NCI-H2196 treated with DMSO at 0.1 percent for 48 hours (cell line): ENCODE measurements at regions not wholly inside any gene's neighbourhood (a gene's known extent, or its start where the extent isn't known, plus 50 kb on each side); places are given as distances from the start of the nearest gene placed in this dataset.
A peak's percentile ranks its signal among the peaks of the same experiment; 100 is the strongest.
"Not testable (repeated sequence)": the region's sequence is repeated elsewhere in the genome, so short reads cannot be mapped to it uniquely, and the experiment has no call there.

Experiments
- DNase-seq: peaks from one replicate; lab custom pipeline; 2025; ENCODE audit not compliant: unreplicated experiment; lab: John Stamatoyannopoulos, UW

DNA sequence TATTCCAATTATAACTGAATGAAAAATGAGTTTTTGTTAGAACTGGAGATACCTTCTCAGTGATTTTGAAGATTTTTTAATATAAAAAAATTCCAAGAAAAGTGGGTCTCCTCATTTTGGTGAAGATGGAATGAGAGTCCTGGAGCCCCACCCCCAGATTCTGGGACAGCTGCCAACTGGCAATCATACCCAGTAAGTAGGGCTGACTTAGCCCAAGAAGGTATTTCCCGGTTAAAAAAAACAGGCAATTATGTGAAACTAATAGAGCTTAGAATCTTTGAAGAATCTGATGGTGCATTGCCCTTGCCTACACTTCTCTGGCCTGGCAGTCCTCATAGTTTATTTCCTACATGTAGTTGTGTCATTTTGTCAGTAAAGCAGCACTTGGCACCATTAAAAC lies 52.8 kb upstream of the VWDE start:
- no peak for DNase-seq

DNA sequence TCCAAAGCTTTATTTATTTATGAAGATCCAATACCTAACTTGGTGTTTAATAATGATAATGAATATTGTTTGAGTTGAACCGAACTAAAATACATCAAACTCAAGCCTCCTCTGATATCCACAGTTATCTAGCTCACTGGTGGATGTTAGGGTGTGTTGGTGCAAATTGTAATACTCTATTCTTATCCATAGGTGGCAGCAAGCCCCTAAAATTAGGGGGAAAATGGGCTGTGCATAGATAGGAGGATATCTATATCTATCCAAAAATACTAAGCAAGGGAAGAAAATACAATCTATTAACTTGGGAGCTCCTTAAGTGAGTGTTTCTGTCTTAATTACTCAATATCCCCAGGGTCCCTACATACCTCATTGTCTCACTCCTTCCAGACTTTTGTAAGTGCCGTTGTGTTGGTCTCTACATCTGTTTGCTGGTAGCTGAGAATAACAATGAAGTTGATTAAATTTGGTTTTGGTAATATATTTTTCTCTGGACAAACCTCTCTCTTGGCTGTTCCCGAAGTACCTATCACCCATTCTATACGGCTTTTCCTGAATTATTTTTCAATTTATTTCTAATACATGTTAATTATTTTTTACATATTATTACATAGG lies 55.0 kb upstream of the VWDE start:
- DNase-seq, result peak; percentile 3

DNA sequence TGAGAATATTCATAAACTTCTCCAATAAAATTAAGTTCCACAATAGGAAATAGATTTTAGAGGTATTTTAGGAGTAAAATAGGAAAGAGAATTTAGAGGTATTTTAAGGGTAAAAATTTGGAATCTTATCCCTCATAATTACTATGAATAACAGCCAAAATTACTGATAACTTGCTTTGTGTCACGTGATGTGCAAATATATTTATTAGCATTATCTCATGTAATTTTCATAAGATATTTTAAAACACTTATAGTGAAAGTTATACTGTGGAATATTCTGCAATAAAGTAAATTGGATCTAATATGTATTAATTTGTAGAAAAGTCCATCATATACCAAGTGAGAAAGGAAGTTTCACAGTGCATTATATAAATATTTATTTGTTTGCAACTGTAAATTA lies 64.2 kb upstream of the VWDE start:
- no peak for DNase-seq

DNA sequence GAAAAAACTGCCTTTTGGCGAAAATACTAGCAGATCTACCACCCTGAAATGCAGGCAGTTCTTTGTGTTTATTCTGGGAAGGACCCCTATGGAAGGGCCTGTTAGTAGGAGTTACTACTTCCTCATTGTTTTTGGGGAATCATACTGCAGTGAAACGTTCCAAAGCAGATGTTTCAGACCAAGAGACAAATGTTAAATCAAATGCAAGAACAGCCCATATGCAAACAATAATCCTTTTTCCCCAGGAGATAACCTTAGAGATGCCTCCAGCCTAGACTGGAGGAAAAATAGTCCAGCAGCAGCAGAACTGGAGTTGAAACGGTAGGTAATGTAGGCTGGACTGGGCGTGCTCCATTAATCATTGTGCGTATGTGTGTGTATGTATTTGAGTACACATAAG lies 65.9 kb upstream of the VWDE start:
- DNase-seq, result no peak

DNA sequence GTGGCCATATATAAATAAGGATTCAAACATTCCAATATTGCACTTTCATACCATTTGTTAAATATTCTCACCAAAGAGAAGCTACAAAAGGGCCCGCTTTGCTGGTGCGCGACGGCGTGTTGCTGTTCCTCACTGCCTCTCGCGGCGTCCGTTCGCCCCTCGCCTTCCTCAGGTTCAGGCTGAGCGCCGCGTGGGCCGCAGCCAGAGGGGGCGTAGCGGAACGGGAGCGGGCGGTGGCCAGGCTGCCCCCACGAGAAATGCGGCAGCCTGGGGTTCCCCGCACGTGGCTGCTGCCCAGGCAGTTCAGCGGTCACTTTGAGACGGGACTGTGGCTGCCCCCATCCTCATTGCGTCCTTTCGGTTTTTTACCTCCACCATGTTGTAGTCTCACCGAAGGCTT lies 67.3 kb upstream of the VWDE start:
- no peak for DNase-seq

DNA sequence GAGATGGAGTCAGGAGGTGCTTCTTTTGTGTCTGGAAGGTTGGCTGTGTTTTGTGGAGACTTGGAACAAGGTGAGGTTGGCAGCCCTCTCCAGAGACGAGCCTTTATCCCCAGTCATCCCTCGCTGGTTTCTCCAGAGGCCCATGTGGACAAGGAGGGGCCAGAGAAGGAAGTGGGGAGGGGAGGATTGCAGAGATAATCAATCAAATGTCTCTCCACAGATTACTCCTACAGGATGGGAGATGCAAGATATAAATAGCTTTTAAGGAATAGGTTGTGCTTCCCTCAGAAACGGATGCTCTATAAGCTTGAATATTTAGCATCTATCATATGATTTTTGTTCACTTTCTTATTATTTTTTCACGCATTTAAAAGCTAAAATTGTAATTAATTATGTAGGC lies 70.4 kb upstream of the VWDE start:
- DNase-seq, result no peak

DNA sequence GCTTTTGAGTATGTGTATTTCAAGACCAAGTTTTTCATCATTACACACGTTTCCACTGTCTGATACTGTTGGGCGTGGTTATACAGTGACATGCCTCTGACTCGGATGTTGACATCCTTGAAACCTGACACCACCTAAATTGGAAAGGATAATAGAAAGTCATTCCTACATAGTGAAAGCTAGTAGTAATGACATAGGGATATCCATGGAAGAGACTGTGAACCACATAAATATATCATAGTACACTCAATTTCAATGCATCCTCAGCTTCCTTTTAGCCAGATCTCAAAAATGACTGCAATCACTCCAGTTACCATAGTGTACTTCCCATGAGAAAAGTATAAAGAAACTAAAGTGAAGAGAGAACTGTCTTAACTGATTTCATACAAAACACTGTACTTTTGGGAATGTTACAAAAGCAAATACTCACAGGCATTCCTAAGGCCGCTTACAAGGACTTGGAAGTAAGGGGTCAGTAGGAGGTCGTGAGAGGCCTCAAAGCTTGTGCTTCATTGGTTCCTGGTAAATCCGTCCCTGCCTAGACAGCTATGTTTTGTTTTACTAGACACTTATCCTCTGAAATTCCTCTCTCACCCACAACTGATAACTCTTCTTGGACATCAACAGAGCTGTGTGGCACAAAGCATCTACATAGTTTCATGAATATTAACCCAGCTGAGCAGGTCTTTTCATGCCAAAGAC lies 71.8 kb upstream of the VWDE start:
- DNase-seq, result no peak

DNA sequence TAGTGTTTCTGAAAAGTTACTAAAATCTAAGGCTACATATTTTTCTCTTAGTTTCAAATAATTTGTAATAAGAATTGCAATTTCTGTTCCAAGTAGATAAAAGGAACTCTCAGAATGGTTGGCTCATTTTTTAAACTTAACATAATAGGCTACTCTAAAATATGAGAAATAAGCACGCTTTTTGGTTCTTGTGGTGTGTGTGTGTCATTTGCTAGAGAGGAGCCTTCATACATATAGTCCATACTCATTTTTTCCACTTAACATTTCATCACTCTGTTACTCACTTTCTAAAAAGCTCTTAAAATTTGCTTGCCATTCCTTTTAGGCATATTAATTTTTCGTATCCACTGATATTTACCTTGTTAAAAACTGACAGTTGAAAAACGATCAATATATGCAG lies 74.0 kb upstream of the VWDE start:
- no peak for DNase-seq

DNA sequence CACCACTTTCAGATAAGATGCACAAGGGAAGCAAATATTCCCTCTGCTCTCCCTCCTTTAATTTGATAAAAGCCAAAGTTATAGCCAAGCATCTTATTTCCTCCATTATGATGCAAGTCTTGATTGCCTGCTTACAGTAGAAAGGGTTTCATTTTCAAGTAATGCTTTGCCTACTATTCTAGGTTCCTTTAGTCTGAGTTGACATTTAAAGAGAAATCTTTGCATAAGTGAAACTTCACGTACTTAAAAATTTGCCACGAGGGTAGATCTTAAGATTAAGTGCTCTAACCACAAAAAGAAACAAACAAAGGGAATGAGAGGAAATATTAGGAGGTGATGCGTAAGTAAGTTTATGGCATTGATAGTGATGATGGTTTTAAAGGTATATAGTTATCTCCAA lies 78.1 kb upstream of the VWDE start:
- DNase-seq, result no peak

DNA sequence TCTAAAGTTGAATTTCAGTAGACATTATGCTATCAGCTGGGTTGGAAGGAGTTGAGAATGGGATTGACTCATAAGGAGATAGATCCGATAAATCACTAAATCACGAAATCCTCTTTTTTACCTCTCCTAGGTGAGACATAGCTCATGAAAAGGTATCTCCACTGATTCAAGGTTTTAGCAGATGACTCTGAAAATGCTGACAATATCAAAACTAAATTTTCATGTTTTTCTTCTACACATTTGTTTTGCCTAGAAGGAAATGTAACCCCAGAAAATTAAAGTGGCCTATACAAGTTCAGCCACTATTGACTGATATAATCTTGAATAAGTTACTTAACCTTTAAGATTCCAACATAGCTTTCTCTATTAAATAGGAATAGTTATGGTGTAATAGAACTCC lies 82.2 kb upstream of the VWDE start:
- DNase-seq, result no peak

DNA sequence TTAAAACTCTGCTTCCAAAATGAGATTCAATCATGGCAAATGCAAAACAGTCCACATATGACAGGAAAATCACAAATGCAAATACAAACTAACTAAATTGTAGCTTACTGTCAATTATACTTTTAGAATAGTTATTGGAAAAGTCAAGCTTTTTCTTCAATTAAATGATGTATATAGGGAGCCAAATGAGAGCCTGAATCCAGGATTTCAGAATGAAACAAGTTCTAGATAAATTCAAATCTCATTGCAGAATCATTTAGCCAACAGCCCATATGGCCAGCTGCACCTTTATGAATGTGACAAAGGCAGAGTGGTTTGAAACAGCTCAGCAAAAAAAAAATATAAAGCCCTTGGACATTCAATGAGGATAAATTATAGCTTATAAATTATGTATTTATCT lies 82.2 kb upstream of the SCIN start:
- no peak for DNase-seq

DNA sequence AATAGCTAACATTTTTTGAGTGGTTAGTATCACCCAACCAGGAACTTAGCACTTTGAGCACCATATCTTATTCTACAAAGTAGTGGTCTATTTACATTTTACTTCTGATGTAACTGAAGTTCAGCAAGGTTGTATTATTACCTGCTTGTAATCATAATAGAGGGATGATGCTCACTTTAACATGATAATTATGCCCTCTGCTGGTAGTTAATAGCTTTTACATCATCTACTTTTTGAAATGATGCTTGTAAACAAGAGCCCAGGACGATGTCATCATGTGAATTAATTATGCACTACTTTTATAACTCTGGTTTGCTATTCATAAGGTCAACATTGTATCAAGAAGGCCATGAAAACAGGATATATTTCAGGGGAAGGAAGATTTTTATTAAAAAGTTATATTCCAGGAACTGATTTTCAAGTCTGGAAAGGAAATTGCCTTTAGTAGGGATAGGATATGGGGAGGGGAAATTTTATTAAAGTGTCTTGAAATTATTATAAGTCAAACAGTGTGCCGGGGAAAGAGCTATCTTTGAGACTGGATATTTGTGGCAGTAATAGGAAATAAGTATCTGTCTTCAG lies 80.3 kb upstream of the SCIN start:
- peak; percentile 34 for DNase-seq

DNA sequence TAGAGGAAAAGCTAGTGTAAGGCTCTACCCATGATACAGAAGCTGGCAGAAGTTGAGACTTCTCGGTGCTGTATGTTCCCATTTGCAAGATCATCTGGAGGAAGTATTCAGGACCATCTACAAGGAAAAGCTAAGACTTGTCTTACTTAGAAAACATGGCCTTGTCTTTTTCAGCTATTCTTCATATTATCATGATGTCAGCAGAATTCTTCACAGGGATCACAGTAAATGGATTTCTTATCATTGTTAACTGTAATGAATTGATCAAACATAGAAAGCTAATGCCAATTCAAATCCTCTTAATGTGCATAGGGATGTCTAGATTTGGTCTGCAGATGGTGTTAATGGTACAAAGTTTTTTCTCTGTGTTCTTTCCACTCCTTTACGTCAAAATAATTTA lies 79.6 kb upstream of the SCIN start:
- no peak for DNase-seq

DNA sequence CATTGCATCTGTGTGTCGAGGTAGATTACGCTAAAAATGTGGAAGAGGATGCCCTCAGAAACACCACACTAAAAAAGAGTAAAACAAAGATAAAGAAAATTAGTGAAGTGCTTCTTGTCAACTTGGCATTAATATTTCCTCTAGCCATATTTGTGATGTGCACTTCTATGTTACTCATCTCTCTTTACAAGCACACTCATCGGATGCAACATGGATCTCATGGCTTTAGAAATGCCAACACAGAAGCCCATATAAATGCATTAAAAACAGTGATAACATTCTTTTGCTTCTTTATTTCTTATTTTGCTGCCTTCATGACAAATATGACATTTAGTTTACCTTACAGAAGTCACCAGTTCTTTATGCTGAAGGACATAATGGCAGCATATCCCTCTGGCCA lies 79.0 kb upstream of the SCIN start:
- DNase-seq, result no peak

DNA sequence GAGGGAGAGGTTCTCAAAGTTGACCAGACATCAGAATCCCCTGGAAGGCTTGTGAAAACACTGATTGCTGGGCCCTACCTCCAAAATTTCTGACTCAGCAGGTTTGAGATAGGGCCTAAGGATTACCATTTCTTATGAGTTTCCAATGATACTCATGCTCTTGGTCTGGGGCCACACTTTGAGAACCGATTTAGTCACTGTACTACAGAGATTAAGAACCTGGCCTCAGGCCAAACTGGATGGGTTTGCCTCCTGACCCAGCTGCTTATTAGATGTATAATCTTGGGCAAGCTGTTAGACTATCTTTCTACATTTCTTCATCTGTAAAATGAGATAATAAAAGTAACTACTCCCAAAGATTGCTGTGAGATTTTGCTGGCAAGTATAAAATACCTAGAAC lies 77.1 kb upstream of the SCIN start:
- no peak for DNase-seq

DNA sequence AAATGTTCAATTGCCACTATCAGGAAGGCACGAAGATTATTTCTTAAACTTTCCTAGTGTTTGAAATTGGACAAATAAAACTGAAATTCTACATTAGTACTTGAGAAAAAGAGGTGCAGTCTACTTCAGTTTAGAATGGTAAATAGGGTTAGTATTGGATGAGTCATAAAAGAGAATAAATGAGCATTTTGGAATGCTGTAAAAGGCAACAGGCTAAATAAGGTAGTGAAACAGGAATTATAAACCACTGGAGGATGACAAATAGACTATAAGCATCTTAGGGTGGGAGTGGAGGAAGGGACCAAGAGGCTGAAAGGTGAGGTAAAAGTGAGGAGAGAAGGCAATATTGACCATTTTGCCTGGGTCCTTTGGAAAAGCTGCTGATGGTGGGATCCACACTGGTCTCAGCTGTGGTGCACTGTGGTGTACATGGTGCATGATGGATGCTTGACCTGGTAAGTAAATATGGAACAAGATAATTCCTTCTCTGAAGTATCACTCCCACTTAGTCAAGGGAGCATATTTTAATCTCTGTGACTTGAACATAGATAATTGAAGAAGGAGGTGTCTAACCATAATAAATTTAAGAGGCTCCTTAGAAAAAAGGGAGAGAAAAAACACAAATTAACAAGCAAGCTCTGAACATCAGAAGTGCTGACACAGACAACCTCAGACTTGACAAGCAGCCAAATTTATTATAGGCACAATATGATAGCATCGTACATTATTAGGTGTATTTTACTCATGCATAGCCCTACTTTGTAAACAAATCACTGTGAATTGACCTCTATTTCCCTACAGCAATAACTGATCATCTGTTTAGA lies 76.4 kb upstream of the SCIN start:
- DNase-seq, result no peak

DNA sequence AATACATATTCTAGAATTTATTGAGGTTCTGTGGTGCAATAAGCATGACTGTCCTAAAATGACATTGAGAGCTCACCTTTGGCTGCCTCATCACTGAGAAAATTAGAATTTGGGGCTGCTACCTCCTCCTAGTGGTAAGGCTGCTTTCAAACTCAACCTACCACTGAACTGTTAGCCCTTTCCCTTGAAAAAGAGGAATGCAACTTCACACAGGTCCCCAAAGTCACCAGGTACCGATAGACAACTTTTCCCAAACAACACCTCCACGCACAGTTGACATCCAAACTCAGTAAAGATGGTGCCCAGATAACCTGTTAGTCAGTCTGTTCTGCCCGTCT lies 75.9 kb upstream of the SCIN start:
- no peak for DNase-seq

DNA sequence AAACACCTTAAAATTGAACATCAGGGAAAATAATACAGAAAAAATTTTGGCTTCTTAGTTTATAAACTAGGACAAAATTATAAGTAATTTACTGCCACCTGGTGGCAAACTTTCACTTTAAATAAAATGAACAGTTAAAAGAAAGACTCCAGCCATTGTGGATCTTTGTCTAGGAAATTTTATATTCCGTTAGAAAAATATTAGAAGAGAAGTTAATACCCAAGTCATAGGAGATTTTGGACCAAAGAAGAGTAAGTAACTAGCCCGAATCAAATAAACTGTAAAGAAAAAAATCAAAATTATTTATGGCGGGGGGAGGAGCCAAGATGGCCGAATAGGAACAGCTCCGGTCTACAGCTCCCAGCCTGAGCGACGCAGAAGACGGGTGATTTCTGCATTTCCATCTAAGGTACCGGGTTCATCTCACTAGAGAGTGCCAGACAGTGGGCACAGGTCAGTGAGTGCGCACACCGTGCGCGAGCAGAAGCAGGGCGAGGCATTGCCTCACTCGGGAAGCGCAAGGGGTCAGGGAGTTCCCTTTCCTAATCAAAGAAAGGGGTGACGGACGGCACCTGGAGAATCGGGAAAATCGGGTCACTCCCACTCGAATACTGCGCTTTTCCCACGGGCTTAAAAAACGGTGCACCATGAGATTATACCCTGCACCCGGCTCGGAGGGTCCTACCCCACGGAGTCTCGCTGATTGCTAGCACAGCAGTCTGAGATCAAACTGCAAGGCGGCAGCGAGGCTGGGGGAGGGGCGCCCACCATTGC lies 73.4 kb upstream of the SCIN start:
- DNase-seq, result not testable (repeated sequence)

DNA sequence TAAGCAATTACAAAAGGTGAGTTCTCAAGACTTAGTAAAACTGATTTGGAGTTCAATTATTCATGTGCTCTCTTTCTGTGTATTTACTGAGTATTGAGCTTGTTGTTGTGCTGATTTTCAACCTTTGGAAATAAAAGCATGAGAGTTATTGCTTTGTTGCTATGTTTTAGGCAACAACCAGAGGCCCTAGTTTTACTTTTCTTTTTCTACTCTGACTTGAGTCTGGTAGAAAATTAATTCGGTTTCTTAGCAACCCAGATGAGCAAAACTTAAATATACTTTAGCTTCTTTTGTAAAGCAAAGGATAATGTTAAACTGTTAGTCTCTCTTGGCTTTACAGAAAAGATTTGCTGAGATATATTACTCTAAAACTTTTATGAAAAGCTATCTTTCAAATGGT lies 66.4 kb upstream of the SCIN start:
- no peak for DNase-seq

DNA sequence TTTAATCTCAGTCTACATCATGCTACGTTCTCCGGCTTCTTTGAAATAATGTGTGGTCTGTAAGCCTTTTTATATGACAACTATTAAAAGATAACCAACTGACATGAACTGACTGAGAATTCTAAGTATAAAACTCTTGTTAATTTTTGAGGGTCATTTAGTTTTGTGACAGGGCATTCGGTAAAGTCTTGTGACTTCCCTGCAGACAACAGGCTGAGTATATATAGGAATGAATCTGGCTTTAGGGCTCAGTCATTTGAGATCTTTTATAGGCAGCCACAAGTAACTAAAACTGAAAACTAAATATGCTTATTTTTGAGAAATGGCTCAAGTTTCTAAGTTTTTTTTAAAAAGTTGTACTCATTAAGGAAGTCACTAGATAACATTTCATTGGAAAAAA lies 62.5 kb upstream of the SCIN start:
- no peak for DNase-seq

DNA sequence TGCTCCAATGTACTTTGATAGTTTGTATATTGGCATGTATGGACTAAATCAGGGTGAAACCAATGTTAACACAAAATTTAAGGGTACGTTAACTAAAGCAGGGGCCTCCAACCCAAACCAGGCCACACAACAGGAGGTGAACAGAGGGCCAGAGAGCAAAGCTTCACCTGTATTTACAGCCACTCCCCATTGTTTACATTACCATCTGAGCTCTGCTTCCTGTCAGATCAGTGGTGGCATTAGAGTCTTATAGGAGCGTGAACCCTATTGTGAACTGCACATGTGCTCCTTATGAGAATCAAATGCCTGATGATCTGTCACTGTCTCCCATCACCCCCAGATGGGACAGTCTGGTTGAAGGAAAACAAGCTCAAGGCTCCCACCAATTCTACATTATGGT lies 62.0 kb upstream of the SCIN start:
- no peak for DNase-seq
